HCT116 (cell line): ENCODE measurements at regions not wholly inside any gene's neighbourhood (a gene's known extent, or its start where the extent isn't known, plus 50 kb on each side); places are given as distances from the start of the nearest gene placed in this dataset.

Experiments used
- ATAC-seq: fragments of 200-7000 bp; cut with Tn5 transposase; 2 replicates; pipeline ENCODE4 v1.9.1; 2020; ENCODE audit warnings: mild to moderate bottlenecking, moderate library complexity
- BruUV-seq: library from RNA; stranded (reverse); fragments of 400-500 nt; replicated peaks from 2 replicates; lab custom pipeline; 2021; lab: Mats Ljungman, UMichigan
- CTCF ChIA-PET: fragments of 300-600 bp; sonication (Branson Sonifier 250); formaldehyde crosslinking; loops from one replicate; lab custom pipeline; 2021; ENCODE audit warnings: antibody characterized with exemption; lab: Charles Lee
- POLR2A ChIA-PET: fragments of 300-600, 350-600 bp; sonication (Branson Sonifier 250); formaldehyde crosslinking; loops from one replicate; lab custom pipeline; 2021; ENCODE audit warnings: antibody characterized with exemption; lab: Charles Lee
- RAD21 ChIA-PET, 2 experiments: fragments of 300-600 bp; sonication (Branson Sonifier 250); formaldehyde crosslinking; loops; one replicate each; lab custom pipeline; 2023; ENCODE audit warnings: low total read pairs in 2 of 2; ENCODE audit not compliant: uncharacterized antibody in 2 of 2, unreplicated experiment in 2 of 2, low non-redundant PET in 1 of 2; lab: Charles Lee
- DNase-seq: peaks from one replicate; pipeline ENCODE4 v3.0.0-alpha.2; 2010; ENCODE audit warnings: low read depth, low spot score
- H2AFZ ChIP-seq: fragments of 200-600 bp; shearing (Covaris generic), sonication (generic); 2 replicates; pipeline ENCODE4 v1.6.1; 2017; ENCODE audit warnings: low read depth, mixed run types, mixed read lengths, antibody characterized with exemption, low read length; ENCODE audit not compliant: poor library complexity, severe bottlenecking
- H3K27ac ChIP-seq: 2 replicates; pipeline ENCODE4 v1.5.1; 2012; ENCODE audit warnings: low read depth, low read length
- H3K27me3 ChIP-seq: fragments of 200-600 bp; sonication (generic); 2 replicates; pipeline ENCODE4 v1.6.1; 2016; ENCODE audit warnings: mixed run types, low read length, mixed read lengths; ENCODE audit not compliant: insufficient read depth
- H3K36me3 ChIP-seq, 2 experiments: fragments of 200-500 bp in 1 of 2; fragments of 200-600 bp in 1 of 2; sonication (Bioruptor generic) in 1 of 2; sonication (generic) in 1 of 2; 2 replicates each; pipeline versions ENCODE4 v1.5.1 to v1.6.1; 2014 to 2016; ENCODE audit warnings: low read length in 2 of 2, inconsistent platforms in 1 of 2, mixed read lengths in 1 of 2, mixed run types in 1 of 2; ENCODE audit not compliant: insufficient read depth in 2 of 2, control insufficient read depth in 1 of 2
- H3K4me1 ChIP-seq, 2 experiments: fragments of 200-600 bp in 1 of 2; sonication (generic) in 1 of 2; 2 replicates each; pipeline versions ENCODE4 v1.5.1 to v1.6.1; 2012 to 2017; ENCODE audit warnings: low read length in 2 of 2, inconsistent platforms in 1 of 2, mild to moderate bottlenecking in 1 of 2, mixed read lengths in 1 of 2, mixed run types in 1 of 2, moderate library complexity in 1 of 2; ENCODE audit not compliant: insufficient read depth in 2 of 2, control insufficient read depth in 1 of 2
- H3K4me2 ChIP-seq: fragments of 200-600 bp; sonication (generic); 2 replicates; pipeline ENCODE4 v1.6.1; 2017; ENCODE audit warnings: mixed run types, low read length, mixed read lengths
- H3K4me3 ChIP-seq, 2 experiments: fragments of 200-600 bp in 1 of 2; sonication (generic) in 1 of 2; replicated peaks in 1 of 2; 2 replicates each; pipeline ENCODE4 v1.5.1; 2011 to 2016; ENCODE audit warnings: low read length in 2 of 2, control low read depth in 1 of 2, low read depth in 1 of 2, mild to moderate bottlenecking in 1 of 2, mixed read lengths in 1 of 2, mixed run types in 1 of 2
- H3K79me2 ChIP-seq: fragments of 200-600 bp; sonication (generic); 2 replicates; pipeline ENCODE4 v1.6.1; 2017; ENCODE audit warnings: mild to moderate bottlenecking, mixed run types, low read length, moderate library complexity, mixed read lengths; ENCODE audit not compliant: insufficient read depth
- H3K9ac ChIP-seq: fragments of 200-600 bp; sonication (generic); 2 replicates; pipeline ENCODE4 v1.6.1; 2016; ENCODE audit warnings: low read length, mixed read lengths
- H3K9me2 ChIP-seq: fragments of 200-600 bp; sonication (generic), shearing (Covaris generic); 2 replicates; pipeline ENCODE4 v1.6.1; 2017; ENCODE audit warnings: mixed run types, mild to moderate bottlenecking, moderate library complexity; ENCODE audit not compliant: insufficient read depth
- H3K9me3 ChIP-seq, 2 experiments: fragments of 200-500 bp in 1 of 2; fragments of 200-600 bp in 1 of 2; sonication (Bioruptor generic) in 1 of 2; sonication (generic) in 1 of 2; 2 replicates each; pipeline ENCODE4 v1.6.1; 2014 to 2017; ENCODE audit warnings: low read length in 2 of 2, mixed read lengths in 2 of 2, inconsistent platforms in 1 of 2, low read depth in 1 of 2, mild to moderate bottlenecking in 1 of 2, mixed run types in 1 of 2, moderate library complexity in 1 of 2; ENCODE audit not compliant: control insufficient read depth in 1 of 2, insufficient read depth in 1 of 2
- H4K20me1 ChIP-seq: fragments of 200-600 bp; sonication (generic), shearing (Covaris generic); 2 replicates; pipeline ENCODE4 v1.6.1; 2017; ENCODE audit warnings: mixed run types, mild to moderate bottlenecking, moderate library complexity; ENCODE audit not compliant: insufficient read depth
- ATF3 ChIP-seq: IDR thresholded peaks from 2 replicates; pipeline ENCODE4 v1.6.1; 2012
- CBX3 ChIP-seq: IDR thresholded peaks from 2 replicates; pipeline ENCODE4 v1.6.1; 2012; ENCODE audit warnings: low read depth
- CTCF ChIP-seq, 3 experiments: fragments of 200-600 bp in 1 of 3; sonication (generic) in 1 of 3; IDR thresholded peaks in 2 of 3; conservative IDR thresholded peaks in 1 of 3; 2 replicates each; pipeline ENCODE4 v1.5.1; 2012 to 2017; ENCODE audit warnings: low read depth in 2 of 3, low read length in 2 of 3, antibody characterized with exemption in 1 of 3, borderline replicate concordance in 1 of 3, control low read depth in 1 of 3, mild to moderate bottlenecking in 1 of 3, mixed read lengths in 1 of 3, mixed run types in 1 of 3, moderate library complexity in 1 of 3; ENCODE audit not compliant: insufficient read depth in 1 of 3
- EGR1 ChIP-seq: IDR thresholded peaks from 2 replicates; pipeline ENCODE4 v1.6.1; 2012; ENCODE audit warnings: low read depth
- EZH2 ChIP-seq: fragments of 200-600 bp; sonication (generic); IDR thresholded peaks from 2 replicates; pipeline ENCODE4 v1.6.1; 2017; ENCODE audit warnings: antibody characterized with exemption, mixed run types
- EZH2phosphoT487 ChIP-seq: fragments of 200-600 bp; IDR thresholded peaks from 2 replicates; pipeline ENCODE4 v1.6.1; 2018; ENCODE audit warnings: antibody characterized with exemption, borderline replicate concordance
- FOSL1 ChIP-seq: IDR thresholded peaks from 2 replicates; pipeline ENCODE4 v1.6.1; 2012; ENCODE audit warnings: low read depth
- JUND ChIP-seq: IDR thresholded peaks from 2 replicates; pipeline ENCODE4 v1.6.1; 2012
- MAX ChIP-seq: IDR thresholded peaks from 2 replicates; pipeline ENCODE4 v1.6.1; 2012
- POLR2AphosphoS5 ChIP-seq: IDR thresholded peaks from 2 replicates; pipeline ENCODE4 v1.6.1; 2011; ENCODE audit warnings: mild to moderate bottlenecking, low read depth, low read length, moderate library complexity
- RAD21 ChIP-seq: IDR thresholded peaks from 2 replicates; pipeline ENCODE4 v1.6.1; 2012; ENCODE audit warnings: low read depth, mild to moderate bottlenecking
- SRF ChIP-seq: IDR thresholded peaks from 2 replicates; pipeline ENCODE4 v1.6.1; 2012; ENCODE audit warnings: low read depth
- TCF7L2 ChIP-seq: IDR thresholded peaks from 2 replicates; pipeline ENCODE4 v1.7.0; 2011; ENCODE audit warnings: borderline replicate concordance, inconsistent platforms; ENCODE audit not compliant: insufficient read depth, insufficient read length; ENCODE audit errors: extremely low read depth
- YY1 ChIP-seq: IDR thresholded peaks from 2 replicates; pipeline ENCODE4 v1.6.1; 2011; ENCODE audit warnings: low read length, low read depth, moderate library complexity, mild to moderate bottlenecking; ENCODE audit not compliant: insufficient replicate concordance; ENCODE audit errors: extremely low read depth
- ZBTB33 ChIP-seq: IDR thresholded peaks from 2 replicates; pipeline ENCODE4 v1.6.1; 2011; ENCODE audit warnings: mild to moderate bottlenecking, low read length, moderate library complexity; ENCODE audit not compliant: insufficient replicate concordance; ENCODE audit errors: extremely low read depth
- intact Hi-C: fragments of 100-400 bp; cut with micrococcal nuclease; formaldehyde crosslinking; loops from 2 replicates; pipeline ENCODE4 v1.10.0; 2022

- TF ChIP-seq MAX: no peak
- TF ChIP-seq YY1: no peak
- peak; percentile 4 to 37 (median 35); a peak in 4 of 6 replicates for TF ChIP-seq CTCF (IDR thresholded peaks at IDR 0.05 in 2 of 3, conservative IDR thresholded peaks at IDR 0.05 in 1 of 3; ENCODE audit: borderline replicate concordance in 1 of 3, insufficient read depth in 1 of 3, low read depth in 2 of 3, low read length in 2 of 3)
- TF ChIP-seq RAD21: peak; percentile 63
- no peak for TF ChIP-seq ATF3
- H3K36me3 ChIP-seq: no peaks in the 10 kb centered on the region
- H4K20me1 ChIP-seq: no peaks in the 10 kb centered on the region
- H3K79me2 ChIP-seq: no peaks in the 10 kb centered on the region
- POLR2A ChIA-PET: no interaction called here
- no peaks in the 10 kb centered on the region for H3K27me3 ChIP-seq
- no peak overlapping the region for H2AFZ ChIP-seq
- no peaks in the 10 kb centered on the region for H3K9me3 ChIP-seq
- CTCF ChIA-PET: no interaction called here
- no TSS peak for BruUV-seq
- H3K4me3 ChIP-seq: no peak overlapping the region
- intact Hi-C loops: loop anchor here (2.0 kb wide), 1 partner anchor 413 kb away; no protein-coding TSS in a partner anchor
- no peaks in the 10 kb centered on the region for H3K9me2 ChIP-seq
- RAD21 ChIA-PET: no interaction called here
- H3K9ac ChIP-seq: no peak overlapping the region
- ATAC-seq (peak; percentile 77), DNase-seq (no peak)
- no peak overlapping the region for H3K4me2 ChIP-seq
- H3K27ac ChIP-seq: no peak overlapping the region
- no peaks in the 10 kb centered on the region for H3K4me1 ChIP-seq
These were observed 588.8 kb upstream of the BCHE start for GRCh38 chr3:166425900-166426611.

GRCh38 chr3:166425021-166425420, 587.8 kb upstream of the BCHE start:
- Histone ChIP-seq H2AFZ (no peak overlapping the region), H3K9ac (no peak overlapping the region), H3K79me2 (no peaks in the 10 kb centered on the region), H4K20me1 (no peaks in the 10 kb centered on the region), H3K4me3 (no peak overlapping the region), H3K27ac (no peak overlapping the region), H3K9me2 (no peaks in the 10 kb centered on the region), H3K36me3 (no peaks in the 10 kb centered on the region), H3K27me3 (no peaks in the 10 kb centered on the region), H3K4me1 (no peaks in the 10 kb centered on the region), H3K4me2 (no peak overlapping the region), H3K9me3 (no peaks in the 10 kb centered on the region)
- DNase-seq (no peak), ATAC-seq (no peak)
- ChIA-PET RAD21 (no interaction called here), CTCF (no interaction called here), POLR2A (no interaction called here)
- BruUV-seq: no TSS peak
- intact Hi-C loops: no loop called here
- TF ChIP-seq YY1 (no peak), ZBTB33 (no peak), EGR1 (no peak), EZH2 (no peak), SRF (no peak), EZH2phosphoT487 (no peak), MAX (no peak), TCF7L2 (no peak), CBX3 (no peak), POLR2AphosphoS5 (no peak), FOSL1 (no peak), JUND (no peak)
